ENCODE measurements at regions not wholly inside any gene's neighbourhood (a gene's known extent, or its start where the extent isn't known, plus 50 kb on each side); places are given as distances from the start of the nearest gene placed in this dataset.

- TF ChIP-seq ZNF462 (CRISPR knock-in tag; IDR thresholded peaks at IDR 0.05) (no peak), ZNF114 (CRISPR knock-in tag; IDR thresholded peaks at IDR 0.05) (no peak), ETS1 (IDR thresholded peaks at IDR 0.05) (no peak), ZNF331 (CRISPR knock-in tag; IDR thresholded peaks at IDR 0.05; ENCODE audit: low read depth) (no peak), STAT1 (IDR thresholded peaks at IDR 0.05; ENCODE audit: unreplicated experiment) (no peak), CREB1 (CRISPR knock-in tag; IDR thresholded peaks at IDR 0.05; ENCODE audit: low read depth) (no peak), EZH2 (IDR thresholded peaks at IDR 0.05; ENCODE audit: low read depth, unreplicated experiment) (no peak), EZH2phosphoT487 (IDR thresholded peaks at IDR 0.05; ENCODE audit: unreplicated experiment) (no peak), POLR2AphosphoS5 (IDR thresholded peaks at IDR 0.05; ENCODE audit: low read depth) (no peak), REST (IDR thresholded peaks at IDR 0.05; ENCODE audit: unreplicated experiment) (no peak), JUNB (IDR thresholded peaks at IDR 0.05; ENCODE audit: unreplicated experiment) (no peak)
Measured at GRCh38 chr6:156437121-156437879, 339.9 kb upstream of the ARID1B start (continued).

Measured in GM23338 (cell line).